ENCODE measurements at regions not wholly inside any gene's neighbourhood (a gene's known extent, or its start where the extent isn't known, plus 50 kb on each side); places are given as distances from the start of the nearest gene placed in this dataset.

DNA sequence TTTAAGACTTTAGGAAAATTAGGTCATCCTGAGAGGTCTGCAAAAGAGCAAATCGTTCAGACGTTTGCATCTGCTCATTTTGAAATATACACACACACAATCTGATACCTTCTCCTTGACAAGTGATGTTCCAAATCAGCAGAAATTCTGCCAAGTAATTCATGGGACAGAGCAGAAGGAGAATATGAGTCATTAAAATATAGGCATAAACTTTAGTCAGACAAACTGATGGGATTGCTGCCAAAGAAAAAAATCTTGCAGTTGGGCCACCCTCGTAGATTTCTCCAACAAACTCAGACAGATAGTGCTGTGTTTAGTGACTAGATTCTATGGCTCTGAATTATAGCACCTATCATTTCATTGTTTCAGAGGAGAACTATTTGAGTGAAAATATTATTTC is 336.3 kb downstream of the NYAP2 start:
- peak; percentile 7 for TF ChIP-seq POLR2AphosphoS5 (IDR thresholded peaks at IDR 0.05)
- TF ChIP-seq, protein P1, sequence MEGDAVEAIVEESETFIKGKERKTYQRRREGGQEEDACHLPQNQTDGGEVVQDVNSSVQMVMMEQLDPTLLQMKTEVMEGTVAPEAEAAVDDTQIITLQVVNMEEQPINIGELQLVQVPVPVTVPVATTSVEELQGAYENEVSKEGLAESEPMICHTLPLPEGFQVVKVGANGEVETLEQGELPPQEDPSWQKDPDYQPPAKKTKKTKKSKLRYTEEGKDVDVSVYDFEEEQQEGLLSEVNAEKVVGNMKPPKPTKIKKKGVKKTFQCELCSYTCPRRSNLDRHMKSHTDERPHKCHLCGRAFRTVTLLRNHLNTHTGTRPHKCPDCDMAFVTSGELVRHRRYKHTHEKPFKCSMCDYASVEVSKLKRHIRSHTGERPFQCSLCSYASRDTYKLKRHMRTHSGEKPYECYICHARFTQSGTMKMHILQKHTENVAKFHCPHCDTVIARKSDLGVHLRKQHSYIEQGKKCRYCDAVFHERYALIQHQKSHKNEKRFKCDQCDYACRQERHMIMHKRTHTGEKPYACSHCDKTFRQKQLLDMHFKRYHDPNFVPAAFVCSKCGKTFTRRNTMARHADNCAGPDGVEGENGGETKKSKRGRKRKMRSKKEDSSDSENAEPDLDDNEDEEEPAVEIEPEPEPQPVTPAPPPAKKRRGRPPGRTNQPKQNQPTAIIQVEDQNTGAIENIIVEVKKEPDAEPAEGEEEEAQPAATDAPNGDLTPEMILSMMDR (IDR thresholded peaks at IDR 0.05) = no peak
- intact Hi-C loops (cut with DNase I) = no loop called here
- Histone ChIP-seq H3K4me1 (replicated peaks) (no peaks in the 10 kb centered on the region), H3K27me3 (replicated peaks; ENCODE audit: insufficient read depth) (no peaks in the 10 kb centered on the region), H3K4me3 (no peak overlapping the region), H3K27ac (no peak overlapping the region), H3K9me3 (no peaks in the 10 kb centered on the region), H3K36me3 (no peaks in the 10 kb centered on the region)
- DNase-seq (ENCODE audit: low spot score) = no peak
- WGBS = 4% methylated on average over 3 of the region's 3 CpGs

DNA sequence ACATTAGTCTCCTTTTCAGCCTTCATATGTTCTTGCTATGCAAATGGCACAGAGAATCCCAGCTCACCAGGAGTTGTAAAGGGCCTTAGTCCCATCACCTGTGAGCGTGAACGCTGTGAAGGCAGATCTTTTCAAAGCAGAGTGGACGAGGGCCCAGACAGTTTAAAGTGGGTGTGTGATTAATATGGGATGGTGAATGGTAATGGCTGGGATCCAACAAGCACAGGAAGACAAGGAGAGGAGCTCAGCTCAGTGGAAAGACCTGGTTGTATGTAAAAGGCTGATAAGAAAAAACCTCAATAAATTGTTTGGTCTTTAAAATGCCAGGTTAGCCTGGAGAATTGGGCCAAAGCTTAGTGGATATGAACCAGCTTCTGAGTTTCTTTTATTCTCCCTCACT is 326.2 kb downstream of the NYAP2 start:
- Histone ChIP-seq H3K4me1 (replicated peaks) (no peaks in the 10 kb centered on the region), H3K9me3 (no peaks in the 10 kb centered on the region), H3K36me3 (no peaks in the 10 kb centered on the region), H3K4me3 (no peak overlapping the region), H3K27me3 (replicated peaks; ENCODE audit: insufficient read depth) (no peaks in the 10 kb centered on the region), H3K27ac (no peak overlapping the region)
- TF ChIP-seq, protein P1 (IDR thresholded peaks at IDR 0.05) = no peak
- TF ChIP-seq POLR2AphosphoS5 (IDR thresholded peaks at IDR 0.05) (no peak), POLR2A (IDR thresholded peaks at IDR 0.05) (no peak)
- intact Hi-C loops (cut with DNase I) = no loop called here
- DNase-seq (ENCODE audit: low spot score) = no peak
- 44% methylated on average over 3 of the region's 3 CpGs for WGBS

Small RNA genes in the stretch of these regions (microRNA-seq; reads per million reads assigned to microRNA genes)
- gene MIR5702 = 0.42 reads per million

Small RNA genes in the stretch of these regions (small RNA-seq; reads per million reads assigned to genes)
- gene AC068138.1 = 0 reads per million in 2 donors
- 0 reads per million in 2 donors for gene MIR5702
